HCT116 (cell line): ENCODE measurements at regions not wholly inside any gene's neighbourhood (a gene's known extent, or its start where the extent isn't known, plus 50 kb on each side); places are given as distances from the start of the nearest gene placed in this dataset.

Source experiments
- ATF3 ChIP-seq: IDR thresholded peaks from 2 replicates; pipeline ENCODE4 v1.6.1; 2012
- CTCF ChIP-seq, 3 experiments: fragments of 200-600 bp in 1 of 3; sonication (generic) in 1 of 3; IDR thresholded peaks in 2 of 3; conservative IDR thresholded peaks in 1 of 3; 2 replicates each; pipeline ENCODE4 v1.5.1; 2012 to 2017; ENCODE audit warnings: low read depth in 2 of 3, low read length in 2 of 3, antibody characterized with exemption in 1 of 3, borderline replicate concordance in 1 of 3, control low read depth in 1 of 3, mild to moderate bottlenecking in 1 of 3, mixed read lengths in 1 of 3, mixed run types in 1 of 3, moderate library complexity in 1 of 3; ENCODE audit not compliant: insufficient read depth in 1 of 3
- EZH2 ChIP-seq: fragments of 200-600 bp; sonication (generic); IDR thresholded peaks from 2 replicates; pipeline ENCODE4 v1.6.1; 2017; ENCODE audit warnings: antibody characterized with exemption, mixed run types
- EZH2phosphoT487 ChIP-seq: fragments of 200-600 bp; IDR thresholded peaks from 2 replicates; pipeline ENCODE4 v1.6.1; 2018; ENCODE audit warnings: antibody characterized with exemption, borderline replicate concordance
- POLR2A ChIP-seq: IDR thresholded peaks from 2 replicates; pipeline ENCODE4 v1.7.0; 2011; ENCODE audit warnings: borderline replicate concordance; ENCODE audit not compliant: insufficient read depth, insufficient read length; ENCODE audit errors: extremely low read depth
- POLR2AphosphoS5 ChIP-seq: IDR thresholded peaks from 2 replicates; pipeline ENCODE4 v1.6.1; 2011; ENCODE audit warnings: mild to moderate bottlenecking, low read depth, low read length, moderate library complexity
- SP1 ChIP-seq: IDR thresholded peaks from 2 replicates; pipeline ENCODE4 v1.6.1; 2012; ENCODE audit warnings: low read depth
- SRF ChIP-seq: IDR thresholded peaks from 2 replicates; pipeline ENCODE4 v1.6.1; 2012; ENCODE audit warnings: low read depth
- YY1 ChIP-seq: IDR thresholded peaks from 2 replicates; pipeline ENCODE4 v1.6.1; 2011; ENCODE audit warnings: low read length, low read depth, moderate library complexity, mild to moderate bottlenecking; ENCODE audit not compliant: insufficient replicate concordance; ENCODE audit errors: extremely low read depth
- ZBTB33 ChIP-seq: IDR thresholded peaks from 2 replicates; pipeline ENCODE4 v1.6.1; 2011; ENCODE audit warnings: mild to moderate bottlenecking, low read length, moderate library complexity; ENCODE audit not compliant: insufficient replicate concordance; ENCODE audit errors: extremely low read depth
- ZNF274 ChIP-seq: fragments of 200-500 bp; sonication (Bioruptor generic); IDR thresholded peaks from 2 replicates; pipeline ENCODE4 v1.6.1; 2014; ENCODE audit warnings: mild to moderate bottlenecking, low read depth, low read length, inconsistent platforms

- no peak for TF ChIP-seq POLR2A
- no peak for TF ChIP-seq SRF
- TF ChIP-seq EZH2 = no peak
- TF ChIP-seq CTCF (IDR thresholded peaks at IDR 0.05 in 2 of 3, conservative IDR thresholded peaks at IDR 0.05 in 1 of 3; ENCODE audit: borderline replicate concordance in 1 of 3, insufficient read depth in 1 of 3, low read depth in 2 of 3, low read length in 2 of 3) = no peak
- no peak for TF ChIP-seq ZNF274
- no peak for TF ChIP-seq EZH2phosphoT487
- TF ChIP-seq SP1 = no peak
- TF ChIP-seq ATF3 = no peak
- no peak for TF ChIP-seq ZBTB33
- TF ChIP-seq YY1 = no peak
- TF ChIP-seq POLR2AphosphoS5 = no peak
These were observed 59.7 kb upstream of the LRRN1 start for GRCh38 chr3:3739330-3740060.
